Limb (tissue), 2 donors: ENCODE measurements at regions not wholly inside any gene's neighbourhood (a gene's known extent, or its start where the extent isn't known, plus 50 kb on each side); places are given as distances from the start of the nearest gene placed in this dataset.
A peak's percentile ranks its signal among the peaks of the same experiment; 100 is the strongest.

Source experiments
- DNase-seq, 2 donors: peaks; one replicate each; pipeline ENCODE4 v3.0.0-alpha.2; 2016; ENCODE audit errors: extremely low spot score in 2 of 2

- no peak for DNase-seq
Observed at GRCh38 chr2:145020139-145020538, 500.2 kb upstream of the ZEB2 start.

- DNase-seq = no peak
Observed at GRCh38 chr2:145018502-145018901, 498.6 kb upstream of the ZEB2 start.

- DNase-seq = no peak
Observed at GRCh38 chr2:145017149-145017548, 497.2 kb upstream of the ZEB2 start.

- no peak for DNase-seq
Observed at GRCh38 chr2:145016711-145017110, 496.8 kb upstream of the ZEB2 start.

GRCh38 chr2:145015561-145015960 is 495.6 kb upstream of the ZEB2 start:
- DNase-seq = no peak

GRCh38 chr2:145012806-145013205 is 492.9 kb upstream of the ZEB2 start:
- DNase-seq = no peak

- peak in 1 of 2 donors; percentile 53 for DNase-seq
Observed at GRCh38 chr2:145012214-145012670, 492.3 kb upstream of the ZEB2 start.

GRCh38 chr2:145010635-145011034 is 490.7 kb upstream of the ZEB2 start:
- no peak for DNase-seq

GRCh38 chr2:145007960-145008263 is 488.0 kb upstream of the ZEB2 start:
- DNase-seq = no peak

GRCh38 chr2:145007093-145007959 is 487.4 kb upstream of the ZEB2 start:
- no peak for DNase-seq

- no peak for DNase-seq
Observed at GRCh38 chr2:145002624-145003023, 482.7 kb upstream of the ZEB2 start.

GRCh38 chr2:145000376-145000775 is 480.5 kb upstream of the ZEB2 start:
- DNase-seq = no peak

GRCh38 chr2:144999936-145000335 is 480.0 kb upstream of the ZEB2 start:
- no peak for DNase-seq

- DNase-seq = peak in 1 of 2 donors; percentile 50
Observed at GRCh38 chr2:144999071-144999875, 479.4 kb upstream of the ZEB2 start.

GRCh38 chr2:144998435-144998834 is 478.5 kb upstream of the ZEB2 start:
- DNase-seq = no peak

- no peak for DNase-seq
Observed at GRCh38 chr2:144996225-144996795, 476.4 kb upstream of the ZEB2 start.

GRCh38 chr2:144995482-144995881 is 475.6 kb upstream of the ZEB2 start:
- no peak for DNase-seq

GRCh38 chr2:144990661-144991060 is 470.7 kb upstream of the ZEB2 start:
- DNase-seq = no peak

- DNase-seq = no peak
Observed at GRCh38 chr2:144989579-144990270, 469.8 kb upstream of the ZEB2 start.

GRCh38 chr2:144988591-144988990 is 468.7 kb upstream of the ZEB2 start:
- DNase-seq = no peak

GRCh38 chr2:144986691-144987090 is 466.8 kb upstream of the ZEB2 start:
- DNase-seq = no peak

GRCh38 chr2:144984038-144984437 is 464.1 kb upstream of the ZEB2 start:
- no peak for DNase-seq
